ENCODE measurements at regions not wholly inside any gene's neighbourhood (a gene's known extent, or its start where the extent isn't known, plus 50 kb on each side); places are given as distances from the start of the nearest gene placed in this dataset.

- TF ChIP-seq SUZ12 (IDR thresholded peaks at IDR 0.05; ENCODE audit: extremely low read depth, insufficient read depth, insufficient read length), result no peak
- no peak for TF ChIP-seq ZNF274 (IDR thresholded peaks at IDR 0.05; ENCODE audit: low read depth, low read length)
Measured at GRCh38 chr6:115617031-115617430, 443.7 kb downstream of the FRK start.
